Stimulated activated CD4-positive, alpha-beta T cell treated with anti-CD3 and anti-CD28 coated beads, Interleukin-1b, Interleukin-23, amount 100 ng/mL, for 48 hours (primary cell): ENCODE measurements at regions not wholly inside any gene's neighbourhood (a gene's known extent, or its start where the extent isn't known, plus 50 kb on each side); places are given as distances from the start of the nearest gene placed in this dataset.
"Not testable (repeated sequence)": the region's sequence is repeated elsewhere in the genome, so short reads cannot be mapped to it uniquely, and the experiment has no call there.

ENCODE experiments used
- DNase-seq: peaks from one replicate; pipeline ENCODE4 v3.0.0-alpha.2; 2020

DNA sequence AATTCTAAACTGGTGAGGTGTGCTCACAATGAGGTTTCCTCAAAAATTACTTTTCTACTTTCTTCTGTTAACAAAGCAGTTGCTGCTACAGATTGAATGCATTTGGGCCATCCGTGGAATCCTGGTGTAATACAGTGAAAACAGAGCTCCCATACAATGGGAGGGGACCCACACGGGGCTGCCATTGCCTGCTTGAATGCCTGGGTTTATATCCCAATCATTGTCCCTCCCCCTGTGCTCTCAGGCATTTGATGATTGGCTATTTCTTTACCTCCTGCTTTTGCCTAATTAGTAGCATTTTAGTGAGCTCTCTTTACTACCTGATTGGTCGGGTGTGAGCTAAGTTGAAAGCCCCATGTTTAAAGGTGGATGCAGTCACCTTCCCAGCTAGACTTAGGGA is 52.9 kb upstream of the CSF1 start:
- DNase-seq: not testable (repeated sequence)

DNA sequence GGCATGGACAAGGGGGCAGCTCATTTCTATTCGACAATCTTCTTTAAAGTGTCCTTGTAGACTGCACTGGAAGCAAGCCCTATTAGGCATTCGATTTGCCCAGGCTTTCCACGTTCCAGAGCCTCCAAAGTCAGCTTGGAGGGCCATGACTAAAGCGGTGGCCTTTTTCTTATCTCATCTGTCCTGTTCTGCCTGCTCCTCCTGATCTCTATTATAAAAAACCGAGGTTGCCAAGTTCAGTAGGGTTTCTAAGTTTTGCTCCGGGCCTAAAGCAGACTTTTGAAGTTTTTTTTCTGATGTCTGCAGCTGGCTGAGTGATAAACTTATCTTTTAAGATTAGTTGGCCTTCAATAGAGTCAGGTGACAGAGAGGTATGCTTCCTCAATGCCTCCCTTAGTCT is 54.7 kb upstream of the CSF1 start:
- DNase-seq: not testable (repeated sequence)

DNA sequence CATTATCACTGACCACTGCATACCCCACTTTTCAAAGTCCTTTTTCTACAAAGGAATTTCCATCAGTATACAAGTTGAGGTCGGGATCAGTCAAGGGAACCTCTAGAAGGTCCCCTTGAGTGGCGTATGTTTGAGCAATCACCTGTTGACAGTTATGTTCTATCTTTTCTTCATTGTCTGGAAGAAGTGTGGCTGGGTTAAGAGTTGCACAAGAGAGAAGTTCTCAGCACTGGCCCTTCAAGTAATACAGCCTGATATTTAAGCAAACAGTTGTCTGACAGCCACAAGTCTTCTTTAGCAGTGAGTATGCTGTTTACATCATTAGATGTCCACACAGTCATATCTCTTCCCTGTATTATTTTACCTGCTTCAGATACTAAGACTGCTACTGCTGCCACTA is 56.7 kb upstream of the CSF1 start:
- DNase-seq: not testable (repeated sequence)

DNA sequence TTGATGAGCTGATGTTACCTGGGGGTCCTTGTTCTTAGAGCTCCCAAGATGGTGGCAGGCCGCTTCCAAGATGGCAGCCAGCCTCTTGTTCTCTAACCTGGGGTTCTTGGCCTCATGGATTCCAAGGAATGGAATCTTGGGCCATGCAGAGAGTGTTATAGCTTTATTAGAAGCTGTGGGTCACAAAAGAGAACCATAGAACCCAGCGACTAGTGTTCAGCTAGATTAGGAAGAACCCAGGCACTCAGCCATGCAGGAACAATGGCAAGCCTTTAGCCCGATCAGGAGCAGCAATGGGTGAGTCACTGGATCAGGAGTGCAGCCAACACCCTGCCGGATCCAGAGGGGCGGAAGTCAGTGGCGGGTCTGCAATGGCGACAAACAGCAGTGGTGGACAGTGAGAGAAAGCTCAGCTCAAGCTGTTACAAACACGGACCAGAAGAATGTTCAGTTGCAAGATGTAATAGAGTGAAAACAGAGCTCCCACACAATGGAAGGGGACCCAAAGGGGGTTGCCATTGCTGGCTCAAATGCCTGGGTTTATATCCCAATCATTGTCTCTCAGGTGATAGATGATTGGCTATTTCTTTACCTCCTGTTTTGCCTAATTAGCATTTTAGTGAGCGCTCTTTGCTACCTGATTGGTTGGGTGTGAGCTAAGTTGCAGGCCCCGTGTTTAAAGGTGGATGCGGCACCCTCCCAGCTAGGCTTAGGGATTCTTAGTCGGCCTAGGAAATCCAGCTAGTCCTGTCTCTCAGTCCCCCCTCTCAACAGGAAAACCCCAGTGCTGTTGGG is 58.2 kb upstream of the CSF1 start:
- not testable (repeated sequence) for DNase-seq

DNA sequence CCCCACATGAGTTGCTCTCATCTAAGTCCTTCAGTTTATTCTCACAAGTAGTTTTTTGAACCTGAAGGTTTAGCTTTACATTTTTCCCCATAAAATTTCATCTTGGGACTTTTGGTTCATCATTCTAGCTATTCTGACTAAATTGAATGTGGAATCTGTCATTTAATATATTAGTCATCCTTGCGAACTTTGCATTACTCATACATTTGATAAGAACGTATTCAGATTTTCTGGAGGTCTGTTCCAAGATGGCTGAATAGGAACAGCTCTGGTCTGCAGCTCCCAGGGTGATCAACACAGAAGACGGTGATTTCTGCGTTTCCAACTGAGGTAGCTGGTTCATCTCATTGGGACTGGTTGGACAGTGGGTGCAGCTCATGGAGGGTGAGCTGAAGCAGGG is 59.8 kb upstream of the CSF1 start:
- DNase-seq: no peak

DNA sequence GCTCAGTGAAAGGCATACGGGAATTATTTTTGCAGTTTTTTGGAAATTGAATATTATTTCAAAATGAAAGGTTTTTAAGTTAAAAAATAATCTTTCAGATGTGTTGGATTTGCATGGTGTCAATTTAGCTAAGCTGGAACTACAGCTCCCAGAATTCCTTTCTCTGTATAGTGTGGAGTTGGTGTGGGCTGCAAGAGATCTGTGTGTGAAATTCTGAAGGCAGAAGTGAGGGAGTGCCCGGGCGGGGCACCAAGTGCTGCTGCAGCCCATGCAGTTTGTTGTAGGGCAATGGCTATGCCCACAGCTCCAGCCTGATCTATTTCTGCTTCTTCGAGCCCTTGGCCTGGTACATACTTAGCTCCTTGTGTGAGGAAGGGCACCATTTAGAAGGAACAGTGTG is 60.5 kb upstream of the CSF1 start:
- DNase-seq: no peak

DNA sequence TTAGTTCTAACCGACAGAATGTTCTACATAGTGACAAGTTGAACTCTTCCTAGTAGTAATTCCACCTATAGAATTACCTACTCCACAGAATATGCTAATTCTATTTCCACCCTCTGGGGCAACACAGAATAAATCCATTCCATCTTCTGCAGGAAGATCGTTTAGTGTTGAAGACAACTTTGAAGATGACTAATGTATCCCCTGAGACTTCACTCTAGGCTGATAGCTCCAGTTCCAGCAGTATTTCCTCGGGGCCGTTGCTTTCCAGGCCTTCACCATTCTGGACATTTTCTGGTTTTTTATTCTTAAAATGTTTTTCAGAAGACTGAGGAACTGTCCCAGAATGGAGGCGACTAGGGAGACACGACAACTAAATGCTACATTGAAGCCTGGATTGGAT is 61.0 kb upstream of the CSF1 start:
- DNase-seq: no peak

DNA sequence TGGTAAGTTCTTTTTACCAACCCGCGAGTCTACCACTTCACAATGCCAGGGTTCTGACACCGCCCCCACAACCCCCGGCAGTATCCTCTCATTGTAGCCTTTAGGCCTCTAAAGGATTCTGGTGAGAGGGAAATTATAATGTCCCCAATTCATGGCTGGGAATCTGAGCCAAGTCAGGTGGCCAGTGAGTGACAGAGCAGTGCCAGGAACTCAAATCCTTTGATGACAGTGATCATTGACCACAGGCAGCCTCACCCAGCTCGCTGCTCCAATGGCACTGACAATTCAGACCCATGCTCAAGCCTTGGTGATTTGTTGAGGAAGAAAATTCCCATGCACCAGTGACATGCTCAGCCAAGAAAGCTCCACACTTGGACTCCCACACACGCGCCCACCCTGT is 63.4 kb upstream of the CSF1 start:
- no peak for DNase-seq

DNA sequence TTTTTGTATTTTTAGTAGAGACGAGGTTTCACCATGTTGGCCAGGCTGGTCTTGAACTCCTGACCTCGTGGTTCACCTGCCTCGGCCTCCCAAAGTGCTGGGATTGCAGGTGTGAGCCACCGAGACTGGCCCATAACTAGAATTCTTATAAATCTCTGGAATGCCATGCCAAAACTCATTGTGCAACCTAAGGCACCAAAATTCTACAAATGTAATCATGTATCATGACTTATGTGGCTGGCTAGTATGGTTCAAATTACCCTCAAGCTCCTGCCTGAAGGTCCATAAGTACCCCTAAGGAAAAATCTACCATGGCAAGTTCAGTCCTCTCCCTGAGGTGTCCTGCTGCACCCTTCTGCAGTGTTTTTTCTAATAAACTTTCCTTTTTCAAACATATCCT is 63.8 kb upstream of the CSF1 start:
- no peak for DNase-seq

DNA sequence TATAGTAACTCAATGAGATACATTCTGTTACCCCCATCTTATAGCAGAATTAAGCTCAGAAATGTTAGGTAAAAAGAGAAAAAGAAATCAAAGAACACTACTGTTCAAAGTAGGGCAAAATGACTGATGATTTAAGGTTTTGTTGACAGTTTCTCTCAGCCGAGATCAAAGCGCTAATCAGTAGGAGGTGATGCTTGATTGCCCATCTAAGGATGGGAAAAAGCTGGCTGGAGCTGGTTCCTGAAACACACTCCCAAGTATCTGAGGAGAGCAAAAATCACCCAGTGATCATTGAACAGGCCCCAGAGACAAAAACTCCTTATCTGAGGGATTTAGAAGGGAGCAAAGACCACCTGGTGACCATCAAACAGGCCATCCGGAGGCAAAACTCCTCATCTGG is 64.5 kb upstream of the CSF1 start:
- no peak for DNase-seq

DNA sequence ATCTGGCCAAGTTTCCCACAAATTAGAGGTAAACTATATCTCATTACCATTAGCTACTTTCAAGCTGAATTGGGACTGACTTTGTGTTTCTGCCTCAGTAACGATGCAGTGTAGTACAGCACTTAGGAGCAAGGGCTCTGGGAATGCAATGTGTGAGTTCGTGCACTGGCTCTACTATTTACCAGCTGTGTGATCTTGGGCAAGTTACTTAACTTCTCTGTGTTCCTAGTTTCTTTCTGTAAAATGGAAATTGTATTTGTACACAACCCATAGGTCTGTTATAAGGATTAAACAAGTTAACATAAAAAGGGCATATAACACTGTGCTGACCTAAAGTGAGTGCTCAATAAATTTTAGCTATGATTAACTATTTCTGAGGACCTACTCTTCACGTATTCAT is 65.0 kb upstream of the CSF1 start:
- no peak for DNase-seq

DNA sequence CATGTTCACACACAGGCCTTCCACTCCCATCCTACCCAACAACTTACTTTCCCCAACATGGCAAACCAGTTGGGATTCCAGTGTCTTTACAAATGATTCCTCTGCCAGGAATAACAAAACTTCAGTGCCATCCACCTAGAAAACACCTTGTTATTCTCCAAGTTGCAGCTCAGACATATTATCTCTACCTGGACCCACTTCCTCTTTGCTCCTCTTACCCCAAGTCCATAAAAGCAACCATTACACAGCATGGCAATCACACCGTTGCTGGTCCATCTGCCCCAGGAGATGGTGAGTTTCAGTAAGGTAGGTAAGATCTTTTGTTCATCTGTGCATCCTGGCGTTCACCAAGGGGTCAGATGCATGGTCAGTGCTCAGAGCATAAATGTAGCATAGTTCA is 66.0 kb upstream of the CSF1 start:
- no peak for DNase-seq

DNA sequence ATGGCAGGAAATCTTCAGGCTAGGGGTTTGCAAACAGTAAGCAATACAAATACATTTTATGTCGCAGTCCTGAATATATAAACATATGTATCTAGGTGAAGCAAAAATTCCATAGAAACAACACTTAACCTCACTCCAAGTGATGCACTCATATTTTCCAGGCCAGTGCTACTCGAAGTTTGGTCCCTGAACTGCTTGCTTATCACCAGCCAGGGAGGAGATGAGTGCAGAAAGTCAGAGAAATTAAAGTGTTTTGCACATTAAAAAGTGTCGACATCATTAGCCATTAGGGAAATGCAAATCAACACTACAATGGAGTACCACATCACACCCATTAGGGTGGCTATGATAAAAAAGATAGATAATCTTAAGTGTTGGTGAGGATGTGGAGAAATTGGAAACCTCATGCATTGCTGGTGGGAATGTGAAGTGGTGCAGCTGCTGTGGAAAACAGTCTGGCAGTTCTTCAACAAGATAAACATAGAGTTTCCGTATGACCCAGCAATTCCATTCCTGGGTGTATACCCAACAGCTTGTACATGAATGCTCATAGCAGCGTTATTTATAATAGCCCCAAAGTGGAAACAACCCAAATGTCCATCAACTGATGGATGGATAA is 70.5 kb upstream of the CSF1 start:
- DNase-seq: no peak

DNA sequence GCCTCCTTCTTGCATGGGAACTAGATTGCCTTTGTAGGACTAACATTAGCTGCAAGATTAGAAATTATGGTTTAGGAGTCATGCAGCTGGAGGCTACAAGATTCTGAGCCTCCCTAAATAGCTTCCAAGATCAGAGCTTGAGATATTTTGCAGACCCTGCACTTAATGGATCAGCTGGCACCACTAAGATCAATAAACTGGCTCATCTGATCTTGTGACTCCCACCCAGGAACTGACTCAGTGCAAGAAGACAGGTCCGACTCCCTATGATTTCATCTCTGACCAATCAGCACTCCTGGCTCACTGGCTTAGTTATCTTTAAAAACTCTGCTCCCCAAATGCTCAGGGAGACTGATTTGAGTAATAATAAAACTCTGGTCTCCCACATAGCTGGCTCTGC is 71.4 kb upstream of the CSF1 start:
- not testable (repeated sequence) for DNase-seq

DNA sequence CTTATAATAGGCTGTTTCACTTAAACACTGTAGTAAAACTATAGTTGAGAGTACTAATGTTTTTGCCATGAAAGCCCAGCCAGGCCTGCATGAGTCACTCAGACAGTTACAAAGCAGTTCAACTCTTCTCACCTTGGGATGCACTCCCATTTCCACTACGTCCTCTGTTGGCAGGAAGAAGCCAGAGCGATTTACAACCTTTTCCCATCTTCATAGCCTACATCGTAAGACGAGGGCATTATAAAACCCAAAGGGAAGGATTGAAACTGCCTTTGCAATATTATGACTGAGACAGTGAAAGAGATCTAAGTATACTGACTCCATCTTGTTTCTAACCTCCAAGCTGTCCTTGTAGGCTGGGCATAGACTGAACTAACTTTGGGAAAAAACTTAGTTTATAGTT is 71.8 kb upstream of the CSF1 start:
- no peak for DNase-seq

DNA sequence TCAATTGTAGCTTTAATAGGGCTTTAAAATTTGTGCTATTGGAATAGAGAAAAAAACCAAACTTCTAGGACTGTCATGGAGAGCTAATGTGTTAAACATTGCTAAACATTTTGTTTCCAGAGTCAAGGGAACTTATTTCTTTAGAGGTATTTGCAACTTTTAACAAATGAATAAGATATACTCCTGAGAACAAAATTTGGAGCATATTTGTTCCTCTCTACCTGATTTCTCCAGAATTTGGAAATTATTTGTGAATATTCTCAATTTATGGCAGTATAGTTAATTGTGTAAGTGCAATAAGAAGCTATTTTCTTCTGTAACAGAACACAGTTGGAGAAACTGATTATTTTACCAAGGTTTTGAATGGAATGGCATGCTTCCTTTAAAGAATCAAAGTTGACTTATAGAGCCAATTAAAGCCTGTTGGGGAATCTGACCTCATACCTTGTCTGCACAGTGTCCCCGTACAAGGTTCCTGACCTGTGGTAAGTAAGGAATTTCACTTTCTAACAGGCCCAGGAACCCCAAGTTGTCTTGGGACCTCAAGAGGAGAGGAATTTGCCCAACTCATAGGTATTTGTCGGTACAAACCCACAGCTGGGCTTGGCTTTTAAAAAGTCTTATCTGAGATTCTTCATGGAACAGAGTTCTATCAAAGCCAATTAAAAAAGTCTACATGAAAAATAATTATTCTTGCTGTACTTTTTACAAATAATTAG is 72.6 kb upstream of the CSF1 start:
- DNase-seq: no peak

DNA sequence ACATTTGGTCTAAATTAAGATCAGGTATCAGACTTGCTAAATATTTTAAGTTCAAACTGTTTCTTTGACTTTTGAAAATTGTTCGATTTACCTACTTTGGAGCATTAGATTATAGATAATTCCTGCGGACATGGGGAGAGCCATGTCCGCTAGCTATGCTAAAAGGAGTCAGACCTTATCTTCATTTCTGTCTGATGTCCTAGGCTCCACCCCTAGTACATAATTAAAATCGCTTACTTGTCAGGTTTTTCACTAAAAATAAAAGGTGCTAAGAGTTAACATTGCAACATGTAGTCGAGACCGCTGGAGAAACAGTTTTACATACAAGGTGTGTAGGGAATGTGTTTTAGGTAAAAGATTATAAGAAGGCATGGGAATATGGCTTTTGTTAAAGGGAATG is 71.9 kb upstream of the EPS8L3 start:
- not testable (repeated sequence) for DNase-seq

DNA sequence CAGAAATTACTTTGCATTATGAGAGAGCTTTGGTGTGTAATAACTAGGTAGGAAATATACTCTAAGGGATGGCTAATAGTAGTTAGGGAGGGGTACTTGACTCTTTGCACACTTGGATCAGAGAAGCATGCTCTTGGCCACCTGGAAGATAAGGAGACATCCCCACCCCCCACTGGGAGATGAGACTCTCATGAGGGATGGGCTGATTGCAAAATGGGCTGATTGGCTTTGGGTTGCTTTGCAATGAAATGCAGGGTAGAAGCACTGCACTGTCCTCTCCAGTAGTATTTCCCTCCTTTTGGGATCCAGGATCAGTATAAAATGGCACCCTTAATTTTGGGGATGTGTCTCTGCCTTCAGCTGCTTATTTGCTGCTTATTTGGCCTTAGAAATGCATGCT is 71.2 kb upstream of the EPS8L3 start:
- DNase-seq: no peak

DNA sequence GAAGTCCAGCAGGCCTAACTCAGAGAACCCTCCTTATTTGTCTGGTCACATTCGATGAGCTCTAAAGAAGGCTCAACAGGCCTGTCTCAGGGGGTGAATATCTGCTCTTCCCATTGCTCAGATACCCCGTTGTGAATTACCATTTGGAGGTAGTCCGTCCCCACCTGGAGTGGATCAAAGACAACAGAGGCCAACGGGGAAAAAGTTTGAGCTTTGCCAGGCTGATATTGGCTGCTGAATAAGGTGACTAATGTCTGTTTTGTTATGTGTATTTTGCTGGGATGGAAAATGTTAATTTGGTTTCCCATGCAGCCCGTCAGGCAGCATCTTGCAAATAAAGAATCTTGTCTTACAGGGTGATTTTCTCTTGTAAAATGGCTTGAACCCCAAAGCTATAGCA is 69.2 kb upstream of the EPS8L3 start:
- DNase-seq: no peak

DNA sequence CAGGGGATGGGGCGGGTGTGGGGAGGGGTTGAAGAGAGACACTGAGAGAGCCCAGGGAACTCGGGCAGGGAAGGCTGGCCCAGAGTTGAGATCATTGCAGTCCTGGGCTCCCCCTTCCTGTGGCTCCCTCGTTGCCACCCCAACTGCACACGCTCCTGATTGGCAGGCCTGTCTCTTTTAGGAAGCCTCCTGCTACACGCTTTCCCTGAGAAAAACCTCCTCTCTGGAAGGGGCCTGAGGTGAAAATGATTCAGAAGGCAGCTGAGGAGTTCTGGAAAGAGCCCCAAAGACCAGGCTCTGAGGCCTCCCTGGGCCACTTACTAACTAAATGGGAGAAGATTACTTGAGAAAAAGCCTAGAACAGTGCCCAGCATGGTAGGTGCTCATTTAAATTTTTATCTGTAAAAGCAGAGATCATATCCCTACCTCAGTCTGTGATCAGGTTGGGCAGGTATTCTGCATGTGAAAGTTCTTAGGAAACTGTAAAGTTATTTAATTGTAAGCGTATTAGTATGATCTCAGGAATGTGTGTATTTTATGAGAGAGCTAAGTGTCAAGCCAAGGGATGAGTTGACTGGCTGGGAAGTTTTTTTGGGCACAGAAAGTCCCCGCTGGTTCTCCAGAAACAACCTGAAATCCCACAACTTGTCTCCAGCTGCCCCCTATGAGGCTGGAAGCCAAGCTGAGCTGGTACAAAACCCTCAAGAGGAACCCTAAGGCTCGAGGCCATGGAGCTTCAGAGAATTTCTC is 65.2 kb upstream of the EPS8L3 start:
- DNase-seq: no peak

DNA sequence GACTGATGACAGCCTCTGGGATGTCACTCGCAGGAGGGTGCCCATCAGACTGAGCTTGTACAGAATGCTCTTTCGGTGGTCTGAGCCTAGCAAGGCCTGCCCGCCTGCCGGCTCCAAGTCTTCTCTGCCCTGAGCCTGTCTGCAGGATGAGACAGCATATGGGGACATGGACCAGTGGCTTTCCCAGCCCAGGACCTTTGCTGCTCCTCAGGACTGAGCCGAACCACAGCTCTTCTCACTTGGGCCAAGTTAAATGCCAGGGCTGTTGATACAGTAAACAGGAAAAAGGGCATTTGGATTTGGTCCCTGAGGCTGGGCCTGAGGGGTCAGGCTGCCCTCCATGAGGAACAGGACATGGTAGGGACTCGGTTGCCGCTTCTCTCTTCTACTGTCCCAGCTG is 64.3 kb upstream of the EPS8L3 start:
- DNase-seq: no peak

DNA sequence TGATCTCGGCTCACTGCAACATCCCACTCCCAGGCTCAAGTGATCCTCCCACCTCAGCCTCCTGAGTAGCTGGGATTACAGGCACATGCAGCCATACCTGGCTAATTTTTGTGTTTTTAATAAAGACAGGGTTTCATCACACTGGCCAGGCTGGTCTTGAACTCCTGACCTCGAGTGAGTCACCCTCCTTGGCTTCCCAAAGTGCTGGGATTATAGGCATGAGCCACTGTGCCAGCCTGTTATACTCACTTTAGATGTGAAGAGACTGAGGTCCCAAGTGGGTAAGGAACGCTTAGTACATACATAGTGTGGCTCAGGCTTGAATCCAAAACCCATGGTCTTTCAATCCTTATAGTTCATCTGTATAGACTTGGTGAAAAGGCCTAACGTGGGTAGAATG is 63.7 kb upstream of the EPS8L3 start:
- no peak for DNase-seq

DNA sequence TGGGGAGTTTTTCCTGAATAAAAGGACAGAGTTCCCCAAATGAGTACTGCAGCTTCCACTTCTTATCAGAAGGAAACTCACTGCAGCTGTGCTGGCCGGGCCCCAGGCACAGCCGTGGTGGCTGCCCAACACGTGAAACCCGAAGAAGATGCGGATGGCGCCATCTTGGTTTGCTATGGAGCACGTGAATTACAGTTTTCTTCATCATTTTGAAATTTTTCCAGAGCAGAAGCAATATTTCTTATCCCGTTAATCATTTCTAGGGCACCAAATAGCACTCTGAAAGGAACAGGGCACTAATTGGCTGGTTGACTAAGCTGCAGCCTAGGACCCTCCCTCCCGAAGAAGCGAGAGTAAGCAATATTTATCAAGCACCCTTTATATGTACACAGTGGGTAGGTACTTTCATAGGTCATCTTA is 63.2 kb upstream of the EPS8L3 start:
- DNase-seq: no peak

DNA sequence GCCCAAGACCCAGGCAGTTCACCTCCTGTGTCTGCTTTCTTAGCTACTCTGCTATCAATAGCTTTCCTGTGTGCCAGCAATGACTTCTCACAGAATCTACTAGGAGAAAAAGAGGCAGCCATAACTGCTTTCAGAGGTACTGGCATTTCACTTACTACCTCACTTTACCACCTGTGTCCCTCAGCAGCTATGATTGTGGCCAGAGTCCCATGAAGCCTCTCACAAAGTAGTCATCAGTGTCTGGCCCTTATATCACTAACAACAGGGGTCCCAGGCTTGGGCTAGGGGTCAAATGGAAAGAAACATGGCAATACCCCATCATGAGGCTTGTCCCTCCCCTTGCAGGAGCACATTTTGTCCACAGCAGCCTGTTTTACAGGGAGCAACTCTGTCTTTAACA is 62.7 kb upstream of the EPS8L3 start:
- DNase-seq: no peak
